ENCODE measurements at regions not wholly inside any gene's neighbourhood (a gene's known extent, or its start where the extent isn't known, plus 50 kb on each side); places are given as distances from the start of the nearest gene placed in this dataset.
"Not testable (repeated sequence)": the region's sequence is repeated elsewhere in the genome, so short reads cannot be mapped to it uniquely, and the experiment has no call there.

GRCh38 chr14:37891500-37891899 lies 296.1 kb downstream of the TTC6 start:
- DNase-seq (ENCODE audit: low read depth): not testable (repeated sequence)

DNA sequence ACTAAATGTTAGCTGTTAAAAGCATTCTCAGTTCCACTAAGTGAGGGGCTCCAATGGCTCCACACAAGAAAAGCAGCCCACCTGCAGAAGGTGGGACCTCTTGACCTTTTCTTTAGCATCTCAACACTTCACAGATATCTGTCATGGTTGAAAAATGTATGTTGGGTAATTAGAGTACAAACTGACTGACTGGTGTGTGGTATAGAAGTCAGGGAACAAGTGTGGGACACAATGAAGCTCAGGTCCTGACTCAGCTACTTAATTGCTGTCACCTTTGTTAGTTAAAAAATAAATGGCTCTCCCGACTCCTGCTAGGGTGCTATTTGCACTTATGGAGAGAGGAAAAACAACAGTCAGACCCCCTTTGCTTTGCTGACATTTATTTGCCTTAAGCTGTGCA lies 299.0 kb downstream of the TTC6 start:
- no peak for DNase-seq (ENCODE audit: low read depth)

- no peak for DNase-seq (ENCODE audit: low read depth)
Measured at GRCh38 chr14:37899365-37899764, 303.9 kb downstream of the TTC6 start.

- DNase-seq (ENCODE audit: low read depth): no peak
Measured at GRCh38 chr14:37900561-37900960, 305.1 kb downstream of the TTC6 start.

DNA sequence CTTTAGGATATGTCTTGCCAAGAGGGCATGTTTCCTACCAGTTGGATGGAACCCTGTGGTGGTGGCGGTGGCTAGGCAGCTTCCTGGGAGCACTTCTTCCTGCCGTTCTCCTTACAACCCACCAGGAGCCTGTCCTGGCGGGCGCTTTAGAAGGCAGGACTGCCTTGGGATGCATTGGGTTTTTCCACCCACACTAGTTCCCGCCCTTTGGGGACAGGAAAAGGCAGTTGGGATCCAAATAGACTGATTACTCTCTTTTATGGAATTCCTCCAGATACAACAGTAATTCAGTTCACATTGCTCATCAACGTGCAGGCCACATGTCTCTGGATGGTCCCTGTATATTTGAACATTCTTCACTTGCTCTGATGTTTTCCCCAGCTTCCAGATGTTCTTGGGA lies 305.7 kb upstream of the SSTR1 start:
- DNase-seq (ENCODE audit: low read depth): peak; percentile 89

- DNase-seq (ENCODE audit: low read depth): peak; percentile 67
Measured at GRCh38 chr14:37903343-37904191, 304.1 kb upstream of the SSTR1 start.

- DNase-seq (ENCODE audit: low read depth): no peak
Measured at GRCh38 chr14:37924622-37925021, 283.1 kb upstream of the SSTR1 start.

DNA sequence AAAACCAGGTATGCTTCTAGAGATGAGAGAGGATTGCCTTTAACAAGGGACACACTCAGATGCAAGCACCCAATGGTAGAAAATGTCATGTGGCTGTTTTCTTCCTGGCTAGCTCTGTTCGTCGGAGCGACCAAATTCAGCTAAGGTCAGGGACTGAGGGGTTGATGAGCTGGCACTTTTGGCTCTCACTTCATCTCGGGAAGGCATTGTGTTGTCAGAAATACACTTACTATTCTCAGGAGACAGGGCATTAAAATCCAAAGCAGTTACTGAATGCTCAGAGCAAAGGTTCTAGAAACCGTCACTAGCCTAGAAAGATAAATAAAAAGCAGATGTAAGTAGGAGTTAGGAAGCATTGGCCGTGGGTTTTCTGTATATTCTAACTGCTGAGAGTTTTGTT lies 275.7 kb upstream of the SSTR1 start:
- DNase-seq (ENCODE audit: low read depth): peak; percentile 32

DNA sequence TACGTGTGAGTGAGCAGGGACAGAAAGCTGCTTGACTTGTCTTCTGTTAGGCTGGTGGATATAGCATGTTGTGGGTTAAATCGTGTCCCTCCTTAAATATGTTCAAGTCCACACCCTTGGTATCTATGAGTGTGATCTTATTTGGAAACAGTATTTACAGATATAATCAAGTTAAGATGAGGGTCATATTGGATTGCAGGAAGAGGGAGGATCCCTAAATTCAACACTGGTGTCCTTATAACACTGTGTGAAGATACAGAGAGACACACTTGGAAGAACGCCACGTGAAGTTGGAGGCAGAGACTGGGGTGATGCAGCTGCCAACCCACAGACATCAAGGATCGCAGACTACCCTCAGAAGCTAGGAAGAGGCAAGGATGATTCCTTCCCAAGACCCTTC lies 275.2 kb upstream of the SSTR1 start:
- DNase-seq (ENCODE audit: low read depth): peak; percentile 21

- no peak for DNase-seq (ENCODE audit: low read depth)
Measured at GRCh38 chr14:37936971-37937370, 270.7 kb upstream of the SSTR1 start.

DNA sequence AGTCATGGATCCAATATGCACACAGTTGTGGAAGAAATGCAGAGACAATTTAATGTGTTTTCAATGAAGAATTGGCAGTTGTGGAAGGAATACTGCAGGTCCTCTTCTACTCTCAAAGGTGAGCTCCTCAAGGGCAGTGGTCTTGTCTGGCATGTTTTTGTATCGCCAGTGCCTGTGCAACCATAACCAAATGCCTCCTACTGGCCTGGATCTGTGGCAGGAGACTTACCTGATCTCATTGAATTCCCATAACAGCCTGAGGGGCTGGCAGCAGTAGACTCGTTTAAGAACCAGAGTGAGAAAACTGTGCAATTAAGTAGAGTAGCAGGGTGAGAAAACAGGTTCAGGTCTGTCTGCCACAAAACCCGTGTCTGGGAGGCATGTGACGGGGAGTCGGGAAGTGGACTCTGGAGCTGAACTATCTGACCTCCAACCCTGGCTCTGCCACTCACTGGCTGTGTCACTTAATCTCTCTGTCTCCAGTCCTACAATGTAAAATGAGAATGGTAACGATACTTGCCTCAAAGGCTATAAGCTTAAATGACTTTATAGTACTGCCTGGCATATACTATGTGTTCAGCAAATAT lies 268.2 kb upstream of the SSTR1 start:
- no peak for DNase-seq (ENCODE audit: low read depth)

- no peak for DNase-seq (ENCODE audit: low read depth)
Measured at GRCh38 chr14:37945959-37946358, 261.7 kb upstream of the SSTR1 start.

DNA sequence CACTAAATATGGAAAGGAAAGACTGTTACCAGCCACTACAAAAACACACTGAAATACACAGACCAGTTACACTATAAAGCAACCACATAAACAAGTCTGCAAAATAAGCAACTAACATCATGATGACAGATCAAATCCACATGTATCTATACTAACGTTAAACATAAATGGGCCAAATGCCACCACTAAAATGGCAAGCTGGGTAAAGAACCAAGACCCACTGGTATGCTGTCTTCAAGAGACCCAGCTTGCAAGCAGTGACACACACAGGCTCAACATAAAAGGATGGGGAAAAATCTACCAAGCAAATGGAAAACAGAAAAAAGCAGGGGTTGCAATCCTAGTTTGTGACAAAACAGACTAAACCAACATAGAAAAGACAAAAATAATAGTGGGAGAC lies 260.9 kb upstream of the SSTR1 start:
- DNase-seq (ENCODE audit: low read depth): no peak

DNA sequence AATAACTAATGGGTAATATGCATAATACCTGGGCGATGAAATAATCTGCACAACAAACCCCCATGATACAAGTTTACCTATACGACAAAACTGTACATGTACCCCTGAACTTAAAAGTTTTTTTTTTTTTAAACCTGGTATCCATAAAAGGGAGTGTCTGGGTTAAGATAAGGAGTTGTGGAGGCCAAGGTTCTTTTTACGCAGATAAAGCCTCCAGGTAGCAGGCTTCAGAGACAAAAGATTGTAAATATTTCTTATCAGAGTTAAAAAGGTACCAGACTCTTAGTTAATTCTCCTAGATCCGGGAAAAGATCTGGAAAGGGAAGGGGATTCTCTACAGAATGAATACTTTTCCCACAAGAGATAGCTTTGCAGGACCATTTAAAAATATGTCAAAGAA lies 259.4 kb upstream of the SSTR1 start:
- DNase-seq (ENCODE audit: low read depth): no peak

- DNase-seq (ENCODE audit: low read depth): no peak
Measured at GRCh38 chr14:37968664-37969240, 239.0 kb upstream of the SSTR1 start.

DNA sequence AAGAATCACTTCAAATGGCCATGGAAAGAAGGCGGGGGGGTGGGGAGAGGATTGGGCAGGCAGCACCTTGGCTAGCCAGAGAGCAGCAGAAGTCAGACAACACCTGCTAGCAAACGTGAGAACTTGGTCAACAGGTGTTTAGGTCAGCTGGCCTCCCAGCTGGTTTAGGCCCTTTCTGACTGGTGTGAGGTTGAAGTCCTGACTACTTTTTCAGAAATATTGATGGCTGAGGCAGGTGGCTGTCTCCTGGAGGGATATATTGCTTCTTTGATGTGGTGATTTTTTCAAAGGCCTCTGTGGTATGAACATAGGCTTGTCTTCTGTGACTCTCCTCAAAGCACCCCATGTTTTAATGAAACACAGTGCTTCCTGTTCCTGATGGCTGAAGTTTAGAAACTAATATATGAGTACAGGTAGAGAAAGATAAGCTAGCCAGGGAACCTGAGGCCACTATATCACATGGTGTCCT lies 238.2 kb upstream of the SSTR1 start:
- DNase-seq (ENCODE audit: low read depth): no peak

DNA sequence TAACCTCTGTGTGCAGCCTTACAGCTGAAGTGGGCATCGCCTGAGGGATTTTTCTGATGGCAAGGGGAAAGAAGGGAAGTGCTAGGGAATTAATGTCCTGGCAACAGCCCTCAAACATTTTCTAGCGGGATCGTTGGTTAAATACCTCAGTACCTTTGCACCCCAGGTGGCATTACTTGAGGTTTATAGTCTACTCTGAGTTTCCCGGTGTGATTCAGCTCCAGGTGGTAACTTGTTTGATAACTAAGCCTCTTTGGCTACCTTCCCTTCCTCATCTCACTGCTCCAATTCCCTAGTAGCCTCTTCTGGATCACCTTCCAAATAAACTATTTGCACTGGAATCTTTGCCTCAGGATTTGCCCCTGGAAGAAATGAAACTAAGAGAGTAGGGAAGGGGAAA lies 237.0 kb upstream of the SSTR1 start:
- DNase-seq (ENCODE audit: low read depth): no peak

GRCh38 chr14:37972941-37973887 lies 234.5 kb upstream of the SSTR1 start:
- DNase-seq (ENCODE audit: low read depth): peak; percentile 72

GRCh38 chr14:37974421-37974820 lies 233.3 kb upstream of the SSTR1 start:
- DNase-seq (ENCODE audit: low read depth): peak; percentile 32

- DNase-seq (ENCODE audit: low read depth): no peak
Measured at GRCh38 chr14:37977481-37977880, 230.2 kb upstream of the SSTR1 start.

DNA sequence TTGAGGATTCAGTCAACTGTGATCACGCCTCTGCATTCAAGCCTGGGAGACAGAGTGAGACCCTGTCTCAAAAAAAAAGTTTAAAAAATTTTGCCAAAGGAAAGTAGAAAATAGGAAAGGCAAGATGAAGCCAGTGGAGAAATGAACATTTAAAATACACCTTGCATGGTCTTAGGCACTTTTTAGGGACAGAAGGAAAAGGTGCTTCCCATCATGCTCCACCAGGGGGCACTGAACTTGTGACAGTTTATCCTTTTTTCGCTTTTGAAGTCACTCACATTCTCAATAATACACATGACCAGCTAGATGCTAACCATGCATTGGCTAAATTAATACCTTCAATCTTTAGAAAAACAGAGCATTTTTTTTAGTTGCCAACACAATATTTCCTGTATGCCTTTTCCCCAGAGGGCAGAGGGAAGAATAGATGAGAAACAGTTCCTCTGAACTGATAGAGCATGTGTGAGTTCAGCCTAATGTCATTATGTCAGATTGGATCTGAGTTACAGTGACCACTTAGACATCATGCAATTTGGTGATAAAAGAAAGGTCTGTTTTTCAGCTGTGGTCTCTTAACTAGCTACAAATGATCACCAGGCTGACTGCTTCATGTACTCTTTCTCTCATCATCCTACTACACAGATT lies 221.8 kb upstream of the SSTR1 start:
- peak; percentile 68 for DNase-seq (ENCODE audit: low read depth)

GRCh38 chr14:37988472-37988871 lies 219.2 kb upstream of the SSTR1 start:
- peak; percentile 65 for DNase-seq (ENCODE audit: low read depth)

All from EH (cell line).